Keratinocyte (primary cell): ENCODE measurements at regions not wholly inside any gene's neighbourhood (a gene's known extent, or its start where the extent isn't known, plus 50 kb on each side); places are given as distances from the start of the nearest gene placed in this dataset.

Source experiments
- DNase-seq: peaks from one replicate; pipeline ENCODE4 v3.0.0-alpha.2; 2011; ENCODE audit warnings: low read depth, missing footprints, low spot score
- FAIRE-seq: peaks from 2 replicates; lab custom pipeline; 2011; peaks lifted over from hg19 to GRCh38; lab: Jason Lieb, UNC
- H2AFZ ChIP-seq: 2 replicates; pipeline ENCODE4 v1.6.0; 2012; ENCODE audit warnings: low read length, control low read depth, inconsistent platforms; ENCODE audit not compliant: control insufficient read depth
- H3K27ac ChIP-seq: 2 replicates; pipeline ENCODE4 v1.5.1; 2011; ENCODE audit warnings: low read length; ENCODE audit not compliant: control insufficient read depth, insufficient read depth
- H3K27me3 ChIP-seq: 3 replicates; pipeline ENCODE4 v1.6.0; 2011; ENCODE audit warnings: low read length; ENCODE audit not compliant: control insufficient read depth, insufficient read depth; ENCODE audit errors: extremely low read depth
- H3K36me3 ChIP-seq, 2 experiments: 2 replicates in 1 of 2; 3 replicates in 1 of 2; pipeline ENCODE4 v1.5.1; 2011; ENCODE audit warnings: low read length in 2 of 2, mild to moderate bottlenecking in 1 of 2; ENCODE audit not compliant: control insufficient read depth in 2 of 2, insufficient read depth in 2 of 2; ENCODE audit errors: extremely low read depth in 1 of 2
- H3K4me1 ChIP-seq: 3 replicates; pipeline ENCODE4 v1.5.1; 2011; ENCODE audit warnings: low read length; ENCODE audit not compliant: control insufficient read depth, insufficient read depth; ENCODE audit errors: extremely low read depth
- H3K4me2 ChIP-seq: 3 replicates; pipeline ENCODE4 v1.6.0; 2011; ENCODE audit warnings: low read depth, low read length; ENCODE audit not compliant: control insufficient read depth, insufficient read depth; ENCODE audit errors: extremely low read depth
- H3K4me3 ChIP-seq, 3 experiments: fragments of 200-600 bp in 1 of 3; sonication (generic) in 1 of 3; 2 replicates in 2 of 3; 3 replicates in 1 of 3; pipeline ENCODE4 v1.5.1; 2011 to 2016; ENCODE audit warnings: low read length in 3 of 3, mild to moderate bottlenecking in 3 of 3, control low read depth in 2 of 3, inconsistent platforms in 1 of 3, low read depth in 1 of 3, mixed read lengths in 1 of 3, mixed run types in 1 of 3, moderate library complexity in 1 of 3; ENCODE audit not compliant: control insufficient read depth in 2 of 3, insufficient read depth in 2 of 3; ENCODE audit errors: extremely low read depth in 1 of 3
- H3K79me2 ChIP-seq: 2 replicates; pipeline ENCODE4 v1.6.0; 2012; ENCODE audit warnings: low read length; ENCODE audit not compliant: control insufficient read depth, insufficient read depth
- H3K9ac ChIP-seq: 3 replicates; pipeline ENCODE4 v1.6.0; 2011; ENCODE audit warnings: low read length; ENCODE audit not compliant: control insufficient read depth, insufficient read depth; ENCODE audit errors: extremely low read depth
- H3K9me1 ChIP-seq: 3 replicates; pipeline ENCODE4 v1.6.0; 2011; ENCODE audit warnings: low read length; ENCODE audit not compliant: control insufficient read depth, insufficient read depth; ENCODE audit errors: extremely low read depth
- H3K9me3 ChIP-seq: 2 replicates; pipeline ENCODE4 v1.5.1; 2012; ENCODE audit warnings: low read depth, low read length; ENCODE audit not compliant: control insufficient read depth
- H4K20me1 ChIP-seq: 3 replicates; pipeline ENCODE4 v1.6.0; 2011; ENCODE audit warnings: low read length; ENCODE audit not compliant: control insufficient read depth, insufficient read depth; ENCODE audit errors: extremely low read depth
- EZH2 ChIP-seq: IDR thresholded peaks from one replicate; pipeline ENCODE4 v1.6.1; 2012; ENCODE audit warnings: inconsistent platforms, mild to moderate bottlenecking, low read length, moderate library complexity
- dilution Hi-C: fragments of 300-500 bp; cut with MboI; formaldehyde crosslinking; loops from one replicate; pipeline ENCODE4 v1.7.0; 2020; ENCODE audit warnings: low sequenced_read_pairs; ENCODE audit not compliant: extremely low pct_ligation_motif_present
- TF ChIP-seq, protein P1 (sequence below), 3 experiments: IDR thresholded peaks in 1 of 3; conservative IDR thresholded peaks in 1 of 3; optimal IDR thresholded peaks in 1 of 3; 2 replicates in 2 of 3; 3 replicates in 1 of 3; pipeline versions ENCODE3 to v1.5.1; 2011; ENCODE audit warnings: low read length in 3 of 3, mild to moderate bottlenecking in 3 of 3, moderate library complexity in 2 of 3, control low read depth in 1 of 3, inconsistent platforms in 1 of 3; ENCODE audit not compliant: insufficient read depth in 2 of 3; ENCODE audit errors: extremely low read depth in 1 of 3

DNA sequence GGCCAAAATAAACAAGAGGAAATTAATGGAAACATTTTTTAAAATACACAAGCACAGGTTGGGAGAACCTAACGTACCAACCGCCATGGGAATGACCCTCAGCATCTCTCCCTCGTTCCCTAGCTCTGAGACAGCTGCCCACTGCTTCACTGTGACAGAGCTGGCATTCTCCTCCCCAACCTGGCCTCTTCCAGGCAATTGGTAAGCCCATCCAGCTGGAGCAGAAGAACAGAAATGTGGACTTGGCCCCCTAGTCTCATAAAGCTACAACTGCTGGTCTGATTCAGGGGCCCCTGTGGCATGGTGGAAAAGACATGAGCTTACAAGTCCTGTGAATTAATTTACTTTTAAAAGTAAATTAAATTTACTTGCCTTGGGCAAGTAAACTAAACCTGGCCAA, 245.1 kb downstream of the PTTG2 start:
- no peaks in the 10 kb centered on the region for H4K20me1 ChIP-seq
- no peaks in the 10 kb centered on the region for H3K9me3 ChIP-seq
- H3K9ac ChIP-seq: no peak overlapping the region
- H3K27me3 ChIP-seq: no peaks in the 10 kb centered on the region
- no peak overlapping the region for H3K4me3 ChIP-seq
- TF ChIP-seq, protein P1, sequence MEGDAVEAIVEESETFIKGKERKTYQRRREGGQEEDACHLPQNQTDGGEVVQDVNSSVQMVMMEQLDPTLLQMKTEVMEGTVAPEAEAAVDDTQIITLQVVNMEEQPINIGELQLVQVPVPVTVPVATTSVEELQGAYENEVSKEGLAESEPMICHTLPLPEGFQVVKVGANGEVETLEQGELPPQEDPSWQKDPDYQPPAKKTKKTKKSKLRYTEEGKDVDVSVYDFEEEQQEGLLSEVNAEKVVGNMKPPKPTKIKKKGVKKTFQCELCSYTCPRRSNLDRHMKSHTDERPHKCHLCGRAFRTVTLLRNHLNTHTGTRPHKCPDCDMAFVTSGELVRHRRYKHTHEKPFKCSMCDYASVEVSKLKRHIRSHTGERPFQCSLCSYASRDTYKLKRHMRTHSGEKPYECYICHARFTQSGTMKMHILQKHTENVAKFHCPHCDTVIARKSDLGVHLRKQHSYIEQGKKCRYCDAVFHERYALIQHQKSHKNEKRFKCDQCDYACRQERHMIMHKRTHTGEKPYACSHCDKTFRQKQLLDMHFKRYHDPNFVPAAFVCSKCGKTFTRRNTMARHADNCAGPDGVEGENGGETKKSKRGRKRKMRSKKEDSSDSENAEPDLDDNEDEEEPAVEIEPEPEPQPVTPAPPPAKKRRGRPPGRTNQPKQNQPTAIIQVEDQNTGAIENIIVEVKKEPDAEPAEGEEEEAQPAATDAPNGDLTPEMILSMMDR (optimal IDR thresholded peaks at IDR 0.05 in 1 of 3, IDR thresholded peaks at IDR 0.05 in 1 of 3, conservative IDR thresholded peaks at IDR 0.05 in 1 of 3; ENCODE audit: extremely low read depth in 1 of 3, insufficient read depth in 2 of 3, low read length in 3 of 3): no peak
- TF ChIP-seq EZH2: no peak
- no peaks in the 10 kb centered on the region for H3K36me3 ChIP-seq
- H3K4me2 ChIP-seq: no peak overlapping the region
- H3K27ac ChIP-seq: no peak overlapping the region
- H3K79me2 ChIP-seq: no peaks in the 10 kb centered on the region
- no peaks in the 10 kb centered on the region for H3K9me1 ChIP-seq
- no peak for FAIRE-seq
- no peak overlapping the region for H2AFZ ChIP-seq
- no peak for DNase-seq
- no peaks in the 10 kb centered on the region for H3K4me1 ChIP-seq
- dilution Hi-C loops: no loop called here

DNA sequence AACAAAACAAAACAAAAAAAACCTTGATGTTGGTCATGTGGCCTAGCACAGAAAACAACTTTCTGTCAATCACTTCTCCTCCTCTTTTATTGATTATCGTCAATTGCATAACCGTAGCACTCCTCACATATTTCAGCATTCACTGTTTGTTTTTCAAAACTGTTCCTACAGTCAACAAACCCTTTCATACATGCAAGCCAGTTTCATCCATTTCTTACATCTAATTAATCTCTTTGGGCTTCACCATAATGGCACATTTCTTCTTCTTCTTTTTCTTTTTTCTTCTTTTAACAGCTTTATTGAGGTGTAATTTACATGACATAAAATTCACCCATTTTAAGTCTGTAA, 246.9 kb downstream of the PTTG2 start:
- Histone ChIP-seq H2AFZ (no peak overlapping the region), H3K4me1 (no peaks in the 10 kb centered on the region), H3K27me3 (no peaks in the 10 kb centered on the region), H3K4me3 (no peak overlapping the region), H3K27ac (no peak overlapping the region), H3K9me1 (no peaks in the 10 kb centered on the region), H3K9ac (no peak overlapping the region), H4K20me1 (no peaks in the 10 kb centered on the region), H3K4me2 (no peak overlapping the region), H3K9me3 (no peaks in the 10 kb centered on the region), H3K79me2 (no peaks in the 10 kb centered on the region), H3K36me3 (no peaks in the 10 kb centered on the region)
- no peak for DNase-seq
- FAIRE-seq: no peak
- no peak for TF ChIP-seq EZH2
- TF ChIP-seq, protein P1 (optimal IDR thresholded peaks at IDR 0.05 in 1 of 3, IDR thresholded peaks at IDR 0.05 in 1 of 3, conservative IDR thresholded peaks at IDR 0.05 in 1 of 3; ENCODE audit: extremely low read depth in 1 of 3, insufficient read depth in 2 of 3, low read length in 3 of 3): no peak
- dilution Hi-C loops: no loop called here
